ENCODE measurements at regions not wholly inside any gene's neighbourhood (a gene's known extent, or its start where the extent isn't known, plus 50 kb on each side); places are given as distances from the start of the nearest gene placed in this dataset.

DNA sequence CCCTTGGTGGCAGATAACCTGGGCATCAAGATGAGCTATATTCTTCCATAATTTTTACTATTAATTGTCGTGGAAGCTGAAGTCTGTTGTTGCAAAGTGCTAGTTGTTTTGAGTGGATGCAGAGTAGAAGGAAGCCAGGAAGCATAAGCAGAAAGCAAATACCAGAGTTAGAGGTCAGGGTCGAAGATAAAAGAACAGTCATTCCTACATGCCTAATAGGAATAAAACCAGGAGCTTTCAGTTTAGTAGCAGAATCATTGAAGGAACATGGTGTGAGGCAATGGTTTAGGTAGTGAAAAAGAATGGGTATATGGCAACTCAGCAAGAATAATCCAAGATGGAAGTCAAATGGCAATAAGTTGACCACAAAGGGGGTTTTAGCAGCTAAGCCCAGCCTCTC is 121.6 kb upstream of the FST start:
- no peak overlapping the region for H3K4me3 ChIP-seq
- H3K9me3 ChIP-seq = no peaks in the 10 kb centered on the region
- no peaks in the 10 kb centered on the region for H3K36me3 ChIP-seq (replicated peaks)
- no peaks in the 10 kb centered on the region for H3K4me1 ChIP-seq
- no peaks in the 10 kb centered on the region for H3K27me3 ChIP-seq (ENCODE audit: low read depth)
- in situ Hi-C loops (cut with MboI; ENCODE audit: low sequenced_read_pairs) = no loop called here
- no peak for DNase-seq (ENCODE audit: low spot score in 2 of 2)

DNA sequence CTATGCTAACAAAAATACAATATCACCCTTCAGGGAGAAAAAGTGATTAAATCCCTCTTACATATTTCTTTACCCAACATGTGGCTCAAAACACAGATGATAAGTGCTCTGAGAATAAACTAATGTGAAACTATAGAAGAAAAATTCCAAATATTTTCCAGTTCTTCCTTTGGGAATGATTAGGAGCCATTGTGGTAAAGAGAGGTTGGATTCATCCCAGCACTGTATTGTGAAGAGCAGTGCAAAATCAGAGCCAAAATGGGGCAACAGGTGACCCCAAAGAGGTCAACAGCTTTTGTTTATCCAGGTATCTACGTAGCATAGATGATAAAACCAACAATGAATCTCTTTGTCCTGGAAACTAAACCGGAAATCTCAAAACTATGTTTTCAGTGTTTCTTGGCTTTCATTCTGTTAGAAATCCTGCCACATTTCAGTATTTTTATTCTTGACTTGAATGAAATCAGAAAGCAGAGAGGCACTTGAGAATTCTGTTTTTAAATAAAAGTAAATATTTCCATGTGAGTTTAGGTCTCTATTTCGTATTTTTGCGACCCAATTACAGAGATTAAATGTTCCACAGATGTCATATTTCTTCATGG is 120.4 kb upstream of the FST start:
- no peak for DNase-seq (ENCODE audit: low spot score in 2 of 2)
- no peak overlapping the region for H3K4me3 ChIP-seq

DNA sequence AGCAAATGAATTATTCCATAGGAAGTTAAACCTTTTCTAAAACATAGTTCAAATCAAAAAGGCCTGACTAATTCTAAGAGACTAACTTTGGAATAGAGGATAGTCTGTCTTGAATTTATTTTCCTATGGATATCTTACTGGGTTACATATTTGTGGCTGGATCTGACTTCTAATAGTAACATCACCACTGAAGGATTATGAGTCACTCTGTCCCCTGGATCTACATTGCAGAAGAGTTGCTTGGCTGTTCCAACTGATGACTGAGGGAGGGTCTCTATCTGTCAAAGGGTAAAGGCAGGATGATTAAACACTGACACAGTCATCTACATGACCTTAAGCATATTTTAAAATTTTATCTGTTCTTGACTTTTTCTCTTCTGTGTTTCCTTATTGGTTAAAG is 119.6 kb upstream of the FST start:
- H3K4me1 ChIP-seq = no peaks in the 10 kb centered on the region
- in situ Hi-C loops (cut with MboI; ENCODE audit: low sequenced_read_pairs) = no loop called here

More for the DNA sequence above, 120.4 kb upstream of the FST start:
- Histone ChIP-seq H3K4me1 (no peaks in the 10 kb centered on the region), H3K36me3 (replicated peaks) (no peaks in the 10 kb centered on the region), H3K27me3 (ENCODE audit: low read depth) (no peaks in the 10 kb centered on the region), H3K9me3 (no peaks in the 10 kb centered on the region)
- in situ Hi-C loops (cut with MboI; ENCODE audit: low sequenced_read_pairs) = no loop called here

DNA sequence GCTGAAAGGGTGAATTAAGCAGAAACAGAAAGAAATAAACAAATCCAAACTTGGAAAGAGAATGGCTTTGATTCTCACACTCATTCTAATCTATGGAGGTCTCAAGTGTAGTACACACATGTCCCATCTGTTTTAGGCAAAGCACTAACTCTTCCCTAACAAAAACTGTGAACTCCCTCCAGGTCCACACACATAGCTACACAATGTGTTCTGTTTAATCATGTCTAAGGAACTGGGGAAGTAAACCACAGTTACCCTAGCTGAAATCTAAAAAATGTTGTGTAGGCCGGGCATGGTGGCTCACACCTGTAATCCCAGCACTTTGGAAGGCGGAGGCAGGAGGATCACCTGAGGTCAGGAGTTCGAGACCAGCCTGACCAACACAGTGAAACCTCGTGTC is 118.7 kb upstream of the FST start:
- in situ Hi-C loops (cut with MboI; ENCODE audit: low sequenced_read_pairs) = no loop called here
- no peaks in the 10 kb centered on the region for H3K27me3 ChIP-seq (ENCODE audit: low read depth)
- no peak for DNase-seq (ENCODE audit: low spot score in 2 of 2)
- H3K36me3 ChIP-seq (replicated peaks) = no peaks in the 10 kb centered on the region
- H3K4me1 ChIP-seq = no peaks in the 10 kb centered on the region
- no peak overlapping the region for H3K4me3 ChIP-seq
- no peaks in the 10 kb centered on the region for H3K9me3 ChIP-seq

More for the DNA sequence above, 119.6 kb upstream of the FST start:
- H3K27me3 ChIP-seq (ENCODE audit: low read depth) = no peaks in the 10 kb centered on the region
- H3K9me3 ChIP-seq = no peaks in the 10 kb centered on the region
- DNase-seq (ENCODE audit: low spot score in 2 of 2) = no peak
- H3K4me3 ChIP-seq = no peak overlapping the region
- no peaks in the 10 kb centered on the region for H3K36me3 ChIP-seq (replicated peaks)

DNA sequence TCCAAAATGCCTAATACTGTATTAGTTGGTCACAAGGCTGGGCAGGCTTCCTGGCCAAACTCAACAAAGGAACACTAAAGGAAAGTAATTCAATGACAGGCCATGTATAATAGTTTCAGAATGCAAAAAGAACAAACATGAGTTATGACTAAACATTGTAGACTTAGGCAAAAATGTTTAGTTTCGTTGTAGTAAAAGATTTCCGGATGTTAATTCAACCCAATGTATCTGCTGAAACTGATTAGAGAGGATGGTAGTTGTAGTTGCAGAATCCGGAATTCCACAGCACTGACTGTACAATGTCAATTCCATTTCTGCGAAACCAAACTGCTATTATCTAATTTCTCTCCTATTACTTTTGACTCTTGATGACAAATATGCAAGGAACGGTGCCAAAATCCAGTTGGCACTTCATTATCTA is 117.9 kb upstream of the FST start:
- no peaks in the 10 kb centered on the region for H3K9me3 ChIP-seq
- H3K27me3 ChIP-seq (ENCODE audit: low read depth) = no peaks in the 10 kb centered on the region
- no peak for DNase-seq (ENCODE audit: low spot score in 2 of 2)
- no peaks in the 10 kb centered on the region for H3K4me1 ChIP-seq
- H3K4me3 ChIP-seq = no peak overlapping the region
- no peaks in the 10 kb centered on the region for H3K36me3 ChIP-seq (replicated peaks)
- in situ Hi-C loops (cut with MboI; ENCODE audit: low sequenced_read_pairs) = no loop called here

DNA sequence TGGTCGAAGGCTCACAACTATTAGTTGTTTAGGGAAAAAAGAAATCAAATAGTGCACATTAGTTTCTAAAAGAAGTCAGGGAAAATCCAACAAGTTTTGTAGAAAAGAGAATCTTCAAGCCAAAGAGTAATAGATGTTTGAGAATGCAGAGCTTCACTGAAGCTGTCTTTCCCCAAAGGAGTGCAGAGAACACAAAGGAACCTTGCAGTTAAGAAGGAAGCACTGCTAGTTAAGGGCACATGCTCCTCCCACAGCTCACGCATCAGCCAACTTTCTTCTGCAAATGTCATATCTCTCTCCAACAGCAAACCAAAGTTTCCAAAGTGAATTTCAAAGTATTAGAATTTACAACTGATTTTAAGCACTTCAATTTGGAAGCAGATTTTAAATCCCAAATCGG is 116.4 kb upstream of the FST start:
- Histone ChIP-seq H3K9me3 (no peaks in the 10 kb centered on the region), H3K27me3 (ENCODE audit: low read depth) (no peaks in the 10 kb centered on the region), H3K4me3 (no peak overlapping the region), H3K36me3 (replicated peaks) (no peaks in the 10 kb centered on the region), H3K4me1 (no peaks in the 10 kb centered on the region)
- no peak for DNase-seq (ENCODE audit: low spot score in 2 of 2)
- in situ Hi-C loops (cut with MboI; ENCODE audit: low sequenced_read_pairs) = no loop called here

DNA sequence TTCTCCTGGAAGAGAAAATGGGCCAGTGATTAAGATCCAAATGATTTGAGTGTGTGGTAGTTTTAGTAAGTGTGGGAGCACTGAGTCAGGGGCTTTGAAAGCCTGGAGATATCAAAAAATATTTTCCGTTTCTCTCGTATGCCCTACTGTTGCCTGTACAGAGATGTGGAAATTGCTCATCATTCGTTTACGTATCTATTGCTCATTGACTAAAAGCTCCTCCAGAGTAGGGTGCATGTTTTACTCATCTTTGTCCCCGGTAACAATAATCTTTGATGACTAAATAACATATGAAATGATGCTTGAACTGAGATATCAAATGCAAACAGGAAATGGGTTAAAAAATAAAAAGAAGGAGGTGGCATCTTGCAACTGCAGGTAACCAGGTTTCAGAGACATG is 114.2 kb upstream of the FST start:
- H3K36me3 ChIP-seq (replicated peaks) = no peaks in the 10 kb centered on the region
- no peaks in the 10 kb centered on the region for H3K27me3 ChIP-seq (ENCODE audit: low read depth)
- H3K9me3 ChIP-seq = no peaks in the 10 kb centered on the region
- in situ Hi-C loops (cut with MboI; ENCODE audit: low sequenced_read_pairs) = no loop called here
- DNase-seq (ENCODE audit: low spot score in 2 of 2) = no peak
- no peaks in the 10 kb centered on the region for H3K4me1 ChIP-seq
- no peak overlapping the region for H3K4me3 ChIP-seq

DNA sequence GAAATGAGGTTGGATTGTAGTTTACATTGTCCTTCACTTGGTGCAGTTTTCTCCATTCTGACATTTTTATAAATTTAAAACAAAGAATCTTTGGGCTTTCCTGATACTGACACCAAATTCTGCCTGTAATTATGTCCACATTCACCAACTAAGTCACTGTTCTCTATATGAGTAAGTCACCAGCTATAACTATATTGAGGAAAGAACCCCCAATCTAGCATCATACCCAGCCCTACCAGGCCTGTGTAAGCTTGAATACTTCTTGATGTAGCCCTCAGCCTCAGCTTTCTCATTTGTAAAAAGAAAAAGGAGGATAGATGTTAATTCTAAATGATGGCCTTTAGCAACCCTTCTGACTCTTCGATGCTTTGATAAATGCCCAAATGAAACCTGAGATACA is 112.7 kb upstream of the FST start:
- H3K4me1 ChIP-seq = no peaks in the 10 kb centered on the region
- H3K4me3 ChIP-seq = no peak overlapping the region
- DNase-seq (ENCODE audit: low spot score in 2 of 2) = no peak
- no peaks in the 10 kb centered on the region for H3K9me3 ChIP-seq
- H3K36me3 ChIP-seq (replicated peaks) = no peaks in the 10 kb centered on the region
- H3K27me3 ChIP-seq (ENCODE audit: low read depth) = no peaks in the 10 kb centered on the region
- in situ Hi-C loops (cut with MboI; ENCODE audit: low sequenced_read_pairs) = no loop called here

DNA sequence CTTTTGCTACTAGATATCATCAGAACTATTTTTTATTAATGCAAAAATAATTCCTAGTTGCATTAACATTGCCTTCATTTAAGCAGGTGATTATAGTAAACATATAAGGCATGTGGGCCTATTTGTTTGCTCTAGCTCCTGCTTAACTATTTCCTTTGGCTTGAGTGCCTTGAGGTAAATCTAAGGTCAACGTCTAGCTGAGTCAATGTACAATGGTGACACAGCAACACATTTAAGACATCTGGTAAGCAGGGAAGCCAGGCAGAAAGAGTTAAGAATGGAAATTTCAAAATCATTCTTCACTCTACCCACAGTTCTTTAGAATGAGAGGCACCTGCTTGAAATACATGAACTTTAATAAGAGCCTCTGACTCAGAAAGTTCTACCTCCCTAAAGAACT is 111.9 kb upstream of the FST start:
- H3K4me1 ChIP-seq = no peaks in the 10 kb centered on the region
- H3K4me3 ChIP-seq = no peak overlapping the region
- H3K9me3 ChIP-seq = no peaks in the 10 kb centered on the region
- in situ Hi-C loops (cut with MboI; ENCODE audit: low sequenced_read_pairs) = no loop called here
- no peaks in the 10 kb centered on the region for H3K36me3 ChIP-seq (replicated peaks)
- H3K27me3 ChIP-seq (ENCODE audit: low read depth) = no peaks in the 10 kb centered on the region
- no peak for DNase-seq (ENCODE audit: low spot score in 2 of 2)

DNA sequence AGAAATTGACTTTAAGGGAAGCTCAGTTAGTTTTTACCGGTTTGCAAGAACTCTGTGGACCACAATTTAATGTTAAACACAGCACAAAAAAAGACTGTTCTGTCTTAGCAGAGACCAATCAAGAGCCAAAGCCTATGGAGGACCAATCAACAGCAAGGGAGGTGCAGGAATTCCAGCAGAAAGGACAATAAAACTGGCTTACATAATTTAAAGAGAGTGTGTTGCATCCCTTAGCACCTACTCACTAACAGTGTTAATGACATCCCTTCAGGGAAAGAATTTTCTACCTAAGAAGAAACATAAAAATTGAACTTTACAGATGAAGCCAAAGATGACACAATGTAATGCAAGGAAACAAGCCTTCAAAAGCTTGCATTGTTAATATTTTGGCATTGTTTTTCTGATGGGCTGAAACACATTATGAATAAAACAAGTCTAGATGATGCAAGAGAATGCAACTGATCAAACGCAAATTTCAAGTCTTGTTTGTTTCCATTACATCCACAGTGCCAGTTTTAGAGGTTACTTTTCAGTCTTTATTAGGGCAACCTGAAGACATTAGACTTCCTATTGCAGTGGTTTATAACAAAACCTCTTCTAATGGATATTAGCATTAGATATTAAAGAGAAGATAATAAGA is 111.3 kb upstream of the FST start:
- H3K4me1 ChIP-seq = no peaks in the 10 kb centered on the region
- DNase-seq (ENCODE audit: low spot score in 2 of 2) = no peak
- H3K27me3 ChIP-seq (ENCODE audit: low read depth) = no peaks in the 10 kb centered on the region
- in situ Hi-C loops (cut with MboI; ENCODE audit: low sequenced_read_pairs) = no loop called here
- no peak overlapping the region for H3K4me3 ChIP-seq
- no peaks in the 10 kb centered on the region for H3K9me3 ChIP-seq
- no peaks in the 10 kb centered on the region for H3K36me3 ChIP-seq (replicated peaks)

DNA sequence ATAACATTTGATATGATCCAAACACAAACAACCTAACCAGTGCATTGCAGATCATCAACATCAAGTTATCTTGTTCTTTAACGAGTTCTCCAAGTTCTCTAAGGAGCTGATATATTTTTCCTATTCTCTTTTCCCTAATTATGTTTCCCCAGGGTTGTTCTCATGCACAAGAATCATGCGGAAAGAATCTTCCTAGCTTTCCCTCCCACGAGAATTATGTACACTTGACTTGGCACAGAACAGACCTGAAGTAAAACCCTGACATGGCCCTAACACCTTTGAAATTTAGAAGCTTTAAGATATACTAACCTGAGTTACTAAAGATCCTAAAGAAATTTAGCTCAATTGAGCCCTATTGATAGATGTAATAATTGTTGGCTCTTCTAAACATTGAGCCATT is 110.7 kb upstream of the FST start:
- DNase-seq (ENCODE audit: low spot score in 2 of 2) = no peak
- no peaks in the 10 kb centered on the region for H3K27me3 ChIP-seq (ENCODE audit: low read depth)
- H3K9me3 ChIP-seq = no peaks in the 10 kb centered on the region
- H3K4me1 ChIP-seq = no peaks in the 10 kb centered on the region
- H3K4me3 ChIP-seq = no peak overlapping the region
- in situ Hi-C loops (cut with MboI; ENCODE audit: low sequenced_read_pairs) = no loop called here
- no peaks in the 10 kb centered on the region for H3K36me3 ChIP-seq (replicated peaks)

DNA sequence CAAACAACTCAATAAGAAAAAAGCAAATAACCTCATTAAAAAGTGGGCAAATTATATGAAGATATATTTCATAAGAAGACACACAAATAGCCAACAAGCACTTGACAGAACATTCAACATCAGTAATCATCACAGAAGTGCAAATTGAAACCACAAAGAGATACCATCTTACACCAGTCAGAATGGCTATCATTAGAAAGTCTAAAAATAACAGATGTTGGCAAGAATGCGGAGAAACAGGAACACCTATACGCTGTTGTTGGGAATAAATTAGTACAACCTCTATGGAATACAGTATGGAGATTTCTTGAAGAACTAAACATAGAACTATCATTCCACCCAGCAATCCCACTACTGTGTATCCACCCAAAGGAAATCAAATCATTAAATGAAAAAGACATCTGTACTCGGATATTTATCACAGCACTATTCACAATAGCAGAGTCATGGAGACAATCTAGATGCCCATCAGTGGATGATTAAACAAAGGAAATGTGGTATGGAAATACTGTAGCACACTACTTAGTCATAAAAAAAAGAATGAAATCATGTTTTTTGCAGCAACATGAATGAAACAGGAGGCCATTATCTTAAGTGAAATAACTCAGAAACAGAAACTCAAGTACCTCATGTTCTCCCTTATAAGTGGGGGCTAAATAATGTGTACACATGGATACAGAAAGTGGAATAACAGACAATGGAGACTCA is 106.8 kb upstream of the FST start:
- H3K9me3 ChIP-seq = no peaks in the 10 kb centered on the region
- in situ Hi-C loops (cut with MboI; ENCODE audit: low sequenced_read_pairs) = no loop called here
- H3K4me1 ChIP-seq = no peaks in the 10 kb centered on the region
- H3K27me3 ChIP-seq (ENCODE audit: low read depth) = no peaks in the 10 kb centered on the region
- DNase-seq (ENCODE audit: low spot score in 2 of 2) = no peak
- H3K36me3 ChIP-seq (replicated peaks) = no peaks in the 10 kb centered on the region
- no peak overlapping the region for H3K4me3 ChIP-seq

DNA sequence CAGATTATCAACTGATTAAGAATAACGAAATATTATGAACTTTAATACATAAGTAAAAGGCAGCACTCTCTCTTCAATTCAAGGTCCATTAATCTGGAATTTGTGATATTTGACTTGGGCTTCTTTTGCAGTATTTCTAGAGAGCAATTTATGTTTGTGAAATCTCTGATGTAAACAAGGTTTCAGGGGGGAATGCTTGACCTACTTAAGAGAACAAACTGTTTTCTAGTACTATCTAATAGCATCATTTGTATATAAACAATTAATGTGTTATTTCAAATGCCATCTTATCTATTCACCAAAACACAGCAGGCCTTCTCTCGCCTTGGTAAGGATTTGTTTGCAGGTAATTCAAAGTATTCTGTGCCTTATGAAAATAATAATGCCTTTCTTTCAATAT is 103.6 kb upstream of the FST start:
- in situ Hi-C loops (cut with MboI; ENCODE audit: low sequenced_read_pairs) = no loop called here
- Histone ChIP-seq H3K27me3 (ENCODE audit: low read depth) (no peaks in the 10 kb centered on the region), H3K4me3 (no peak overlapping the region), H3K4me1 (no peaks in the 10 kb centered on the region), H3K9me3 (no peaks in the 10 kb centered on the region), H3K36me3 (replicated peaks) (no peaks in the 10 kb centered on the region)
- no peak for DNase-seq (ENCODE audit: low spot score in 2 of 2)

DNA sequence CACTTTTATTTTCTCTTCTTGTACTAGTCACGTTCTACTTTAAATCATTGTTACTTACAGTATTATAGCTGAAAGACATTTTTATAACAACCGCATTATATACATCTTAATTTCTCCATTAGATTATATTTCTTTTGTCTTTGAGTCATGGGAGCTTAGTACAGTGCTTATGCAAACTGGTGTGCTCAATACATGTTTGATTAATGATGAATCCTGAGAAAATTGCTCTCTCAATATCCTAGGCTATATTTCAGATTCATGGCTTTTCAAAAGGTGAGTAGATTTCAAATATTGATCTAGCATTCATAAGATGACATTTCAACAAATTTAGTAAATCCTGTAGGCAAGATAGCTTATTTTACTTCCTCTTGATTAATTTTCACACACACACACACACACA is 102.2 kb upstream of the FST start:
- no peak for DNase-seq (ENCODE audit: low spot score in 2 of 2)
- in situ Hi-C loops (cut with MboI; ENCODE audit: low sequenced_read_pairs) = no loop called here
- Histone ChIP-seq H3K9me3 (no peaks in the 10 kb centered on the region), H3K27me3 (ENCODE audit: low read depth) (no peaks in the 10 kb centered on the region), H3K36me3 (replicated peaks) (no peaks in the 10 kb centered on the region), H3K4me1 (no peaks in the 10 kb centered on the region), H3K4me3 (no peak overlapping the region)

All from HAP-1 (cell line).